ENCODE measurements at regions not wholly inside any gene's neighbourhood (a gene's known extent, or its start where the extent isn't known, plus 50 kb on each side); places are given as distances from the start of the nearest gene placed in this dataset.

DNA sequence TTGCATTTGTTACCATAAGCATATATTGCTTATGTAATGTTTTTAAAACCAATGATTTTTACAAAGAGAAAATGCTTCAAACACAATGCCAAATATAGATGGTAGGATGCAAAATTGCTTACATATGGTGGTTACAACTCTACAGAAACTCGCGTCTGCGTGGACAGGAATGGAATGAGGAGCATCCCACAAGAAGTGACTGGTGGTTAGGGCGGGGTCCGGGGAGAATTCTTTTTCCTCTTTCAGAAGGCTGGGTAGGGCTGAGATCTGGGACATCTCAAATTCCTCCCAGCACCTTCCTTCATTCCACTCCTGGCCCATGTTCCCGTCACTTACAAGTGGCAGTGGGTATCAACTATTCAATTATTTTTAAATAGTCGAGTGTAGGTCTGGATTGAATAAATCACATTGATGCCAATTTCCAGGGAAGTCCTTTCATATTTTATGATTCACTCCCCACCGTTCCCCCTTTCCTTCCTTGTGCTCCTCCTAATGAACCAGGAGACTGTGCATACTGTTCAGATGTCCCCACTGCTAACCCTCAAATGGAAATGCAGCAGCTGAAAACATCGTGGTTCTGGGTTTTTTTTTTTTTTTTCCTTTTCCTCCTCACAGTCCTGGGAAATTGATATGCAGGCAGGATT, 174.5 kb upstream of the POU3F1 start:
- TF ChIP-seq, protein P1, sequence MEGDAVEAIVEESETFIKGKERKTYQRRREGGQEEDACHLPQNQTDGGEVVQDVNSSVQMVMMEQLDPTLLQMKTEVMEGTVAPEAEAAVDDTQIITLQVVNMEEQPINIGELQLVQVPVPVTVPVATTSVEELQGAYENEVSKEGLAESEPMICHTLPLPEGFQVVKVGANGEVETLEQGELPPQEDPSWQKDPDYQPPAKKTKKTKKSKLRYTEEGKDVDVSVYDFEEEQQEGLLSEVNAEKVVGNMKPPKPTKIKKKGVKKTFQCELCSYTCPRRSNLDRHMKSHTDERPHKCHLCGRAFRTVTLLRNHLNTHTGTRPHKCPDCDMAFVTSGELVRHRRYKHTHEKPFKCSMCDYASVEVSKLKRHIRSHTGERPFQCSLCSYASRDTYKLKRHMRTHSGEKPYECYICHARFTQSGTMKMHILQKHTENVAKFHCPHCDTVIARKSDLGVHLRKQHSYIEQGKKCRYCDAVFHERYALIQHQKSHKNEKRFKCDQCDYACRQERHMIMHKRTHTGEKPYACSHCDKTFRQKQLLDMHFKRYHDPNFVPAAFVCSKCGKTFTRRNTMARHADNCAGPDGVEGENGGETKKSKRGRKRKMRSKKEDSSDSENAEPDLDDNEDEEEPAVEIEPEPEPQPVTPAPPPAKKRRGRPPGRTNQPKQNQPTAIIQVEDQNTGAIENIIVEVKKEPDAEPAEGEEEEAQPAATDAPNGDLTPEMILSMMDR (conservative IDR thresholded peaks at IDR 0.05; ENCODE audit: low read depth in 2 of 2) = no peak
- no peak for TF ChIP-seq EZH2 (IDR thresholded peaks at IDR 0.05; ENCODE audit: low read depth, unreplicated experiment)

Measured in GM23338 (cell line).